ENCODE measurements at regions not wholly inside any gene's neighbourhood (a gene's known extent, or its start where the extent isn't known, plus 50 kb on each side); places are given as distances from the start of the nearest gene placed in this dataset.

- no peaks in the 10 kb centered on the region for H3K36me3 Mint-ChIP-seq (ENCODE audit: low read depth)
- TF ChIP-seq, protein P1, sequence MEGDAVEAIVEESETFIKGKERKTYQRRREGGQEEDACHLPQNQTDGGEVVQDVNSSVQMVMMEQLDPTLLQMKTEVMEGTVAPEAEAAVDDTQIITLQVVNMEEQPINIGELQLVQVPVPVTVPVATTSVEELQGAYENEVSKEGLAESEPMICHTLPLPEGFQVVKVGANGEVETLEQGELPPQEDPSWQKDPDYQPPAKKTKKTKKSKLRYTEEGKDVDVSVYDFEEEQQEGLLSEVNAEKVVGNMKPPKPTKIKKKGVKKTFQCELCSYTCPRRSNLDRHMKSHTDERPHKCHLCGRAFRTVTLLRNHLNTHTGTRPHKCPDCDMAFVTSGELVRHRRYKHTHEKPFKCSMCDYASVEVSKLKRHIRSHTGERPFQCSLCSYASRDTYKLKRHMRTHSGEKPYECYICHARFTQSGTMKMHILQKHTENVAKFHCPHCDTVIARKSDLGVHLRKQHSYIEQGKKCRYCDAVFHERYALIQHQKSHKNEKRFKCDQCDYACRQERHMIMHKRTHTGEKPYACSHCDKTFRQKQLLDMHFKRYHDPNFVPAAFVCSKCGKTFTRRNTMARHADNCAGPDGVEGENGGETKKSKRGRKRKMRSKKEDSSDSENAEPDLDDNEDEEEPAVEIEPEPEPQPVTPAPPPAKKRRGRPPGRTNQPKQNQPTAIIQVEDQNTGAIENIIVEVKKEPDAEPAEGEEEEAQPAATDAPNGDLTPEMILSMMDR (IDR thresholded peaks at IDR 0.05; ENCODE audit: unreplicated experiment in 3 of 3), result no peak
- H3K4me3 Mint-ChIP-seq, result no peak overlapping the region
Observed at GRCh38 chr6:87975561-87975960, 72.1 kb upstream of the SPACA1 start.

DNA sequence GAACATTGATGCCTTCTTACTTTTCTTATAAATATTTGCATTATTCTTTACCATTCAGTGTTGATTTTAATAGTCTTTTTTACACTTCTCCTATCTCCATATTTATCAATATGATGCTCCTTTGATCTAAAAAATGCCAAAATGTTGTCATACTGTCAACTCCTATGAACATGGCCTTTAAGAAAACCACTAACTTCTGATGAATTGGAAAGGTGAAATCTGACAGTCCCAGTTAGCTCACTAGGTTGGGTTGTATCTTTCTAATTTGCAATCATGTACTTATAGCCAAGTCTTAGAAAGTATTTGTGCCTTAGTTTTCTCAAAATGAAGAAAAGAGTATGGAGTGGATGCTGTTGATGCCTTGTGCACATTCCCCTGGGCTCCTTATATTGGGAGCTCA is 75.4 kb upstream of the SPACA1 start:
- TF ChIP-seq, protein P1 (IDR thresholded peaks at IDR 0.05; ENCODE audit: unreplicated experiment in 3 of 3), result no peak
- Mint-ChIP-seq H3K27ac (no peak overlapping the region), H3K9me3 (peaks cover 3% of the 10 kb centered on the region), H3K36me3 (ENCODE audit: low read depth) (no peaks in the 10 kb centered on the region), H3K4me3 (no peak overlapping the region), H3K27me3 (ENCODE audit: low read depth) (no peaks in the 10 kb centered on the region), H3K4me1 (no peaks in the 10 kb centered on the region)

More at GRCh38 chr6:87975561-87975960, 72.1 kb upstream of the SPACA1 start:
- no peaks in the 10 kb centered on the region for H3K4me1 Mint-ChIP-seq
- H3K9me3 Mint-ChIP-seq, result peaks cover 3% of the 10 kb centered on the region
- H3K27ac Mint-ChIP-seq, result no peak overlapping the region
- H3K27me3 Mint-ChIP-seq (ENCODE audit: low read depth), result no peaks in the 10 kb centered on the region

DNA sequence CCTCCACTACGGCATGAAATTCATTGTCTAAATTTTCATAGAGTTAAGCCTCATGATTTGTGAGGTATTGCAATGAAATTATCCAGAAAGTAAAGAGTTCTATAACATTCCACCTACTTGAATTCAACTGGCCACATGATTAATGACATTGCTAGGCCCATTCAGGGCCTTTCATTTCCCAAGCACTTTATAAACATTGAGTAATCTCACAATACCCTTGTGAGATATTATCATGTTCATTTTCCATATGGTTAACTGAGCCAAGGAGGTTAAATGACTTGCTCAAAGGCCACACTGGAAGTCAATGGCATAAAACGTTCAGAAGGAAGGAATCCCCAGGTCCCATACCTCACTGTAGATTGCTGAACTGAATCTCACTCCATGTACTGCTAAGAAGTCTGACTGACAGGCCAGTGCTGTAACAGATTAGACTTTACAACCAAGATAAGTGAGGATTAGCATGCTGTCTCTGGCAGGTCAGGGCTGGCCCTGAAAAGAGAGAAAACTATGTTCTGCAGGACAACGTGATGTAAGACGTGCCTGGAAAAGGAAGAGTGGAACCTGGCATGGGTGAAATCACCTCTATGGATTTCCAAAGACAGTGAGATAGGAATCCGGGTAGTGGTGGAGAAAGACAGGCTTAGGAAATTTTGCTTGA is 75.9 kb upstream of the SPACA1 start:
- Mint-ChIP-seq H3K4me3 (no peak overlapping the region), H3K9me3 (peaks cover 3% of the 10 kb centered on the region), H3K27me3 (ENCODE audit: low read depth) (no peaks in the 10 kb centered on the region), H3K27ac (no peak overlapping the region), H3K4me1 (no peaks in the 10 kb centered on the region), H3K36me3 (ENCODE audit: low read depth) (no peaks in the 10 kb centered on the region)
- TF ChIP-seq, protein P1 (IDR thresholded peaks at IDR 0.05; ENCODE audit: unreplicated experiment in 3 of 3), result no peak

- Mint-ChIP-seq H3K4me3 (no peak overlapping the region), H3K27me3 (ENCODE audit: low read depth) (peaks cover 5% of the 10 kb centered on the region), H3K9me3 (no peaks in the 10 kb centered on the region), H3K36me3 (ENCODE audit: low read depth) (no peaks in the 10 kb centered on the region), H3K27ac (no peak overlapping the region), H3K4me1 (no peaks in the 10 kb centered on the region)
- TF ChIP-seq, protein P1 (IDR thresholded peaks at IDR 0.05; ENCODE audit: unreplicated experiment in 3 of 3), result no peak
Observed at GRCh38 chr6:87968435-87969278, 79.0 kb upstream of the SPACA1 start.

DNA sequence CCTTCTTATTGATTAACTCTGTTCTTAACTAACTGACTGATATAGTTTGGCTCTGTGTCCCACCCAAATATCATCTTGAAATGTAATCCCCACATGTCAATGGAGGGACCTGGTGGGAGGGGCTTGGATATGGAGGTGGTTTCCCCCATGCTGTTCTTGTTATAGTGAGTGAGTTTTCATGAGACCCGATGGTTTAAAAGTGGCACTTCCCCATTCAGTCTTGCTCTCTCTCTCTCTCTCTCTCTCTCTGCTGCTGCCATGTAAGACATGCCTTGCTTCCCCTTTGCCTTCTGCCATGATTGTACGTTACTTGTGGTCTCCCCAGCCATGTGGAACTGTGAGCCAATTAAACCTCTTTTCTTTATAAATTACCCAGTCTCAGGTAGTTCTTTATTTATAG is 81.8 kb upstream of the SPACA1 start:
- Mint-ChIP-seq H3K9me3 (no peaks in the 10 kb centered on the region), H3K27ac (no peak overlapping the region), H3K4me1 (no peaks in the 10 kb centered on the region), H3K27me3 (ENCODE audit: low read depth) (peaks cover 10% of the 10 kb centered on the region), H3K4me3 (no peak overlapping the region), H3K36me3 (ENCODE audit: low read depth) (no peaks in the 10 kb centered on the region)
- TF ChIP-seq, protein P1 (IDR thresholded peaks at IDR 0.05; ENCODE audit: unreplicated experiment in 3 of 3), result no peak
